Right atrium auricular region (tissue), 2 donors: ENCODE measurements at regions not wholly inside any gene's neighbourhood (a gene's known extent, or its start where the extent isn't known, plus 50 kb on each side); places are given as distances from the start of the nearest gene placed in this dataset.

Experiments
- DNase-seq: peaks from one replicate; pipeline ENCODE4 v3.0.0-alpha.2; 2019; ENCODE audit warnings: low spot score
- H3K27ac ChIP-seq, 2 donors: fragments of 200-600 bp; sonication (generic); 1 replicate in 1 of 2; 2 replicates in 1 of 2; pipeline ENCODE4 v1.5.1; 2016 to 2019
- H3K27me3 ChIP-seq, 2 donors: fragments of 200-600 bp; sonication (generic); one replicate each; pipeline versions ENCODE4 v1.5.1 to v1.6.0; 2017 to 2019
- H3K36me3 ChIP-seq: fragments of 200-600 bp; sonication (generic); one replicate; pipeline ENCODE4 v1.5.1; 2016
- H3K4me1 ChIP-seq, 2 donors: fragments of 200-600 bp; sonication (generic); one replicate each; pipeline versions ENCODE4 v1.5.1 to v1.6.0; 2017 to 2019
- H3K4me3 ChIP-seq, 2 donors: fragments of 200-600 bp; sonication (generic); 1 replicate in 1 of 2; 2 replicates in 1 of 2; pipeline ENCODE4 v1.5.1; 2017 to 2019; ENCODE audit warnings: mild to moderate bottlenecking in 1 of 2, moderate library complexity in 1 of 2
- H3K9me3 ChIP-seq, 2 donors: fragments of 200-600 bp; sonication (generic); one replicate each; pipeline ENCODE4 v1.5.1; 2019
- CTCF ChIP-seq, 2 donors: fragments of 200-600 bp; sonication (generic); IDR thresholded peaks; one replicate each; pipeline ENCODE4 v1.5.1; 2019; ENCODE audit warnings: antibody characterized with exemption in 2 of 2

GRCh38 chr6:168949981-168950857 is 303.4 kb downstream of the THBS2 start:
- TF ChIP-seq CTCF (IDR thresholded peaks at IDR 0.05) = no peak
- no peaks in the 10 kb centered on the region for H3K4me1 ChIP-seq
- H3K27me3 ChIP-seq = no peaks in the 10 kb centered on the region
- H3K4me3 ChIP-seq = no peak overlapping the region
- H3K9me3 ChIP-seq = no peaks in the 10 kb centered on the region
- no peak for DNase-seq
- H3K27ac ChIP-seq = no peak overlapping the region
- H3K36me3 ChIP-seq = no peaks in the 10 kb centered on the region

- TF ChIP-seq CTCF (IDR thresholded peaks at IDR 0.05) = no peak
- Histone ChIP-seq H3K9me3 (no peaks in the 10 kb centered on the region), H3K27me3 (no peaks in the 10 kb centered on the region), H3K4me1 (no peaks in the 10 kb centered on the region), H3K4me3 (no peak overlapping the region), H3K27ac (no peak overlapping the region), H3K36me3 (no peaks in the 10 kb centered on the region)
- DNase-seq = no peak
Observed at GRCh38 chr6:168948990-168949531, 304.6 kb downstream of the THBS2 start.

GRCh38 chr6:168948002-168948401 is 305.6 kb downstream of the THBS2 start:
- H3K27me3 ChIP-seq = no peaks in the 10 kb centered on the region
- no peak for DNase-seq

GRCh38 chr6:168943231-168943905 is 310.3 kb downstream of the THBS2 start:
- no peak for TF ChIP-seq CTCF (IDR thresholded peaks at IDR 0.05)
- H3K4me1 ChIP-seq = peaks cover 0 to 12% of the 10 kb centered on the region in 2 donors
- DNase-seq = no peak

More at GRCh38 chr6:168948002-168948401, 305.6 kb downstream of the THBS2 start:
- TF ChIP-seq CTCF (IDR thresholded peaks at IDR 0.05) = no peak
- no peak overlapping the region for H3K4me3 ChIP-seq
- H3K9me3 ChIP-seq = no peaks in the 10 kb centered on the region
- no peaks in the 10 kb centered on the region for H3K36me3 ChIP-seq
- H3K4me1 ChIP-seq = peaks cover 0 to 5% of the 10 kb centered on the region in 2 donors
- H3K27ac ChIP-seq = no peak overlapping the region

GRCh38 chr6:168942646-168943045 is 311.0 kb downstream of the THBS2 start:
- H3K36me3 ChIP-seq = no peaks in the 10 kb centered on the region
- no peak for DNase-seq
- no peak for TF ChIP-seq CTCF (IDR thresholded peaks at IDR 0.05)
- H3K9me3 ChIP-seq = no peaks in the 10 kb centered on the region
- H3K4me3 ChIP-seq = no peak overlapping the region
- H3K27me3 ChIP-seq = no peaks in the 10 kb centered on the region
- H3K4me1 ChIP-seq = peaks cover 0 to 12% of the 10 kb centered on the region in 2 donors
- H3K27ac ChIP-seq = no peak overlapping the region

More at GRCh38 chr6:168943231-168943905, 310.3 kb downstream of the THBS2 start:
- Histone ChIP-seq H3K4me3 (no peak overlapping the region), H3K36me3 (no peaks in the 10 kb centered on the region), H3K9me3 (no peaks in the 10 kb centered on the region), H3K27me3 (no peaks in the 10 kb centered on the region), H3K27ac (no peak overlapping the region)
